Ovary (tissue), 7 donors: ENCODE measurements at regions not wholly inside any gene's neighbourhood (a gene's known extent, or its start where the extent isn't known, plus 50 kb on each side); places are given as distances from the start of the nearest gene placed in this dataset.

Experiments used
- DNase-seq, 5 donors: peaks; one replicate each; pipeline ENCODE4 v3.0.0-alpha.2; 2019 to 2020
- H3K27ac ChIP-seq, 2 donors: fragments of 200-600 bp; one replicate each; pipeline versions ENCODE4 v1.5.1 to v1.8.0; 2019 to 2022
- H3K27me3 ChIP-seq: fragments of 200-600 bp; one replicate; pipeline ENCODE4 v1.8.0; 2022
- H3K36me3 ChIP-seq: fragments of 200-600 bp; sonication (generic); one replicate; pipeline ENCODE4 v1.5.1; 2019
- H3K4me1 ChIP-seq: one replicate; pipeline ENCODE4 v1.8.1; 2013; ENCODE audit warnings: mild to moderate bottlenecking, moderate library complexity; ENCODE audit not compliant: insufficient read depth
- H3K4me3 ChIP-seq: fragments of 200-600 bp; sonication (generic); one replicate; pipeline ENCODE4 v1.5.1; 2017
- H3K9me3 ChIP-seq, 2 donors: fragments of 200-600 bp in 1 of 2; sonication (generic) in 1 of 2; one replicate each; pipeline versions ENCODE4 v1.5.1 to v1.8.1; 2013 to 2019; ENCODE audit warnings: mild to moderate bottlenecking in 1 of 2, moderate library complexity in 1 of 2
- EP300 ChIP-seq: sonication (generic); formaldehyde crosslinking; IDR thresholded peaks from one replicate; pipeline ENCODE4 v1.6.1; 2017; ENCODE audit warnings: antibody characterized with exemption
- POLR2A ChIP-seq: fragments of 450-650 bp; IDR thresholded peaks from one replicate; pipeline ENCODE4 v1.6.1; 2017; ENCODE audit warnings: antibody characterized with exemption, mild to moderate bottlenecking, moderate library complexity
- WGBS, 3 donors: extraction: QIAGEN DNeasy Blood & Tissue Kit in 1 of 3; methylation state at CpG; one replicate each; pipeline versions ENCODE4 v1.1.5 to v1.1.7; 2013 to 2017; 5-methylcytosine and 5-hydroxymethylcytosine counted together
- intact Hi-C, 4 donors: fragments of 100-400 bp; cut with DNase I; formaldehyde crosslinking; loops; one replicate each; pipeline versions ENCODE4 v1.11.0 to v1.15.1; 2022 to 2023
- TF ChIP-seq, protein P1 (sequence below), 3 donors: fragments of 450-650 bp in 2 of 3; fragments of 200-600 bp in 1 of 3; IDR thresholded peaks; one replicate each; pipeline versions ENCODE4 v1.5.1 to v1.8.0; 2016 to 2022; ENCODE audit warnings: antibody characterized with exemption in 3 of 3, mild to moderate bottlenecking in 1 of 3
- donor health status: DM: no; HTN: no; CAD: no; lungs with moderate emphysema.
- donor health status: DM: no; HTN: no; CAD: no.
- donor health status: Bipolar disorder and iron deficiency.
- donor health status: DM: no; HTN: no; CAD: no.
- donor health status: DM: yes; HTN: yes; CAD: no.

GRCh38 chr2:67169417-67170140 lies 227.6 kb upstream of the ETAA1 start:
- Histone ChIP-seq H3K4me1 (no peaks in the 10 kb centered on the region), H3K27me3 (no peaks in the 10 kb centered on the region), H3K27ac (no peak overlapping the region), H3K4me3 (no peak overlapping the region), H3K36me3 (no peaks in the 10 kb centered on the region), H3K9me3 (no peaks in the 10 kb centered on the region)
- TF ChIP-seq, protein P1, sequence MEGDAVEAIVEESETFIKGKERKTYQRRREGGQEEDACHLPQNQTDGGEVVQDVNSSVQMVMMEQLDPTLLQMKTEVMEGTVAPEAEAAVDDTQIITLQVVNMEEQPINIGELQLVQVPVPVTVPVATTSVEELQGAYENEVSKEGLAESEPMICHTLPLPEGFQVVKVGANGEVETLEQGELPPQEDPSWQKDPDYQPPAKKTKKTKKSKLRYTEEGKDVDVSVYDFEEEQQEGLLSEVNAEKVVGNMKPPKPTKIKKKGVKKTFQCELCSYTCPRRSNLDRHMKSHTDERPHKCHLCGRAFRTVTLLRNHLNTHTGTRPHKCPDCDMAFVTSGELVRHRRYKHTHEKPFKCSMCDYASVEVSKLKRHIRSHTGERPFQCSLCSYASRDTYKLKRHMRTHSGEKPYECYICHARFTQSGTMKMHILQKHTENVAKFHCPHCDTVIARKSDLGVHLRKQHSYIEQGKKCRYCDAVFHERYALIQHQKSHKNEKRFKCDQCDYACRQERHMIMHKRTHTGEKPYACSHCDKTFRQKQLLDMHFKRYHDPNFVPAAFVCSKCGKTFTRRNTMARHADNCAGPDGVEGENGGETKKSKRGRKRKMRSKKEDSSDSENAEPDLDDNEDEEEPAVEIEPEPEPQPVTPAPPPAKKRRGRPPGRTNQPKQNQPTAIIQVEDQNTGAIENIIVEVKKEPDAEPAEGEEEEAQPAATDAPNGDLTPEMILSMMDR (IDR thresholded peaks at IDR 0.05), result no peak
- no peak for TF ChIP-seq EP300
- TF ChIP-seq POLR2A, result no peak
- intact Hi-C loops, result no loop called here
- 85 to 90% (median 87%) methylated on average over 6 of the region's 6 CpGs for WGBS, 3 donors
- no peak for DNase-seq

DNA sequence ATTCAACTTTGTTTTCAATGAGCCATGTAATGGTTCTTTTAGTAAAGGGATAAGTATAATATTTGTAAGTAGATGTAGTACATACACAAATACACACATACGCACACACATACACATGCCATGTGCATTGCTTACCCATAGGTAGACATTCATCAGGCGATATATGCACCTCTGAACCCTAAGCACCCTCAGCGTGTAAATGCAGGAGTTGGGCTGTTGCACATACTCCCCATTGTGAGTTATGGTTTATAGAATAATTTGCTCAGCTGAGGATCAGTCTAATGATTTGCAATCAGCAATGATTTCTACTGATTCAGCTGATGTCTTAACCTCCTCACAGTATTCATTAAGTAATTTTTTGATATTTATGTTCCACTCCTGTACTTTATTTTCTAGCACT lies 217.6 kb upstream of the ETAA1 start:
- H3K27ac ChIP-seq, result no peak overlapping the region

DNA sequence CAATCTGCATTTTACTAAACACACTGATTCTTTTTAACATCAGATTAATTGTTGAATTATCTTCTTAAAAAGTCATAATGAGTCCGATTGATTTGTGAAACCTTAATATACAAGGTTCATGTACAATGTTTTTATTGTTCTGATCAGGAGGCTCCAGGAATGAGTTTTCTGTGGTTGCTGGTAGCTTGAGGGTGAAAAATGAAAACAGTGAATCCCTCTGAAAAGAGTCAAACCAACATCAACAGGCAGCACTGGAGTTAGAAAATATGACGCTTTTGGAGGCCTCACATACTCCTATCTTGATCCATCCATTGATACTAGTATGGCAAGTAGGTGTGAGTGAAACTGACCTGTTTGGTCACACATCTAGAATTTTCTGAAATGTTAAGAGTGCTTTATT lies 216.3 kb upstream of the ETAA1 start:
- no peak for TF ChIP-seq POLR2A
- TF ChIP-seq, protein P1 (IDR thresholded peaks at IDR 0.05), result no peak
- TF ChIP-seq EP300, result no peak
- intact Hi-C loops, result no loop called here
- 48 to 95% (median 75%) methylated on average over 2 of the region's 2 CpGs for WGBS, 3 donors
- H3K36me3 ChIP-seq, result no peaks in the 10 kb centered on the region
- no peak for DNase-seq
- H3K27ac ChIP-seq, result no peak overlapping the region
- no peaks in the 10 kb centered on the region for H3K27me3 ChIP-seq
- H3K9me3 ChIP-seq, result no peaks in the 10 kb centered on the region
- no peak overlapping the region for H3K4me3 ChIP-seq
- no peaks in the 10 kb centered on the region for H3K4me1 ChIP-seq

More for the DNA sequence above, 217.6 kb upstream of the ETAA1 start:
- Histone ChIP-seq H3K36me3 (no peaks in the 10 kb centered on the region), H3K9me3 (no peaks in the 10 kb centered on the region), H3K27me3 (no peaks in the 10 kb centered on the region), H3K4me1 (no peaks in the 10 kb centered on the region), H3K4me3 (no peak overlapping the region)
- WGBS, 3 donors, result 92 to 95% (median 95%) methylated on average over 3 of the region's 3 CpGs
- intact Hi-C loops, result no loop called here
- DNase-seq, result no peak
- no peak for TF ChIP-seq EP300
- TF ChIP-seq, protein P1 (IDR thresholded peaks at IDR 0.05), result no peak
- TF ChIP-seq POLR2A, result no peak

DNA sequence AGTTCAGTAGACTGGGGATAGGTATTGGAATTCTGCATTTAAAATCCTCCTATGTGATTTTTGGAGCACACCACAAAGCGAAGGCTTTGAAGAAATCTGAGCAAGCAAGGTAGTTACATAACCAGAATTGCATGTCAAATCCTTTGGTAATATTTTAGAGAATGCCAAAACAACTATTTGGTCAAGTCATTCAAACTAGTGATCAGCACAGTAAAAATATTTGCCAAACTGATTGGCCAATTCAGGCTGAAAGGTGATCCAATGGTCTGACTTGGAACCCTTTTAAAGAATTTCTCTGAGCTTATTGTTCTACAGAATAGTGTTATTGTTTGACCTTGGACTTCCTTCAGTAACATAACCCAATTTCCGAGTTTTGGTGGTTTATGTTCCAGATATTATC lies 214.2 kb upstream of the ETAA1 start:
- H3K4me3 ChIP-seq, result no peak overlapping the region
- intact Hi-C loops, result no loop called here
- TF ChIP-seq POLR2A (no peak), EP300 (no peak)
- TF ChIP-seq, protein P1 (IDR thresholded peaks at IDR 0.05), result no peak

More for the DNA sequence above, 214.2 kb upstream of the ETAA1 start:
- Histone ChIP-seq H3K27ac (no peak overlapping the region), H3K9me3 (no peaks in the 10 kb centered on the region), H3K36me3 (no peaks in the 10 kb centered on the region), H3K27me3 (no peaks in the 10 kb centered on the region), H3K4me1 (no peaks in the 10 kb centered on the region)
- DNase-seq, result no peak
- 59 to 73% (median 60%) methylated on average over 2 of the region's 2 CpGs for WGBS, 3 donors
